ENCODE measurements at regions not wholly inside any gene's neighbourhood (a gene's known extent, or its start where the extent isn't known, plus 50 kb on each side); places are given as distances from the start of the nearest gene placed in this dataset.

DNA sequence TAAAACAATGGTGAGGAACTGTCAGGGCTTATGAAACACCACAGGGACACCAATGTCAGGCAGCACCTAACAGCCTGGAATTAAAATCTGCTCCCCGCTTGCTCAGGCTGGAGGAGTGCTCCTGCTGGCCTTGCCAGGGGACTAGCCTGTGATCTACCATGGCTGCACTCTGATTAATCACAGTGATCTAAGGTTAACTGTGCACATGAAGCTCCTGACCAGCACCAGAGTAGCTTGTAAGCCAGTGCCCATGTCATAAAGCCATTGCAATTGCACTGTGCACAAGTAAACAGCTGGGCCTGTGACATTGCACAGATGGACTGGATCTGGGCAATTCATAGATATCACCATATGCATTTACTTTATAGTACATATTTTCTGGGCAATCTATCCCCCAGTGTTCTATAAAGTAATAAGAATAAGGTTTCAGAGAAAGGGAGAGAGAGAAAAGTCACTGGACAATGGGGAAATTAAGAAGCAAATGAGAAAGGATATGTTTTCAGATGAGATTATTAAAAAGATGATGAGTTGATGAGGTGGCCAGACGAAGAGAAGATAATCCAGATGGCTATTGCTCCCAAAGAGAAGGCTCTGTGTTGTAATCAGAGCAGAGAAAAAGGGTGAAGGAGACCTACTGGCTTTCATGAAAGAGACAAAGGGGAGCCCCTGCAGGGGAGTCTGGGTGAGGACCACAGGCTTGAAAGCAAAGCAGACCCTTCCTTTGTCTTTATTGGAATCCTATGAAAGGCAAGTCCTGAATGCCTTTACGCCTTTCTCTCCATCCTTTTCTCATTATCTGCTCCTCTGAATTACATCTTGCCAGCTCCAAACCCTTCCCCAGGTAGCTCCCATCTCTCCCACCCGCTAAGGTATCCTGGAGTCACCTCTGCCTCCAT lies 145.8 kb downstream of the SLC38A6 start:
- DNase-seq (ENCODE audit: low read depth): no peak
- TF ChIP-seq, protein P1, sequence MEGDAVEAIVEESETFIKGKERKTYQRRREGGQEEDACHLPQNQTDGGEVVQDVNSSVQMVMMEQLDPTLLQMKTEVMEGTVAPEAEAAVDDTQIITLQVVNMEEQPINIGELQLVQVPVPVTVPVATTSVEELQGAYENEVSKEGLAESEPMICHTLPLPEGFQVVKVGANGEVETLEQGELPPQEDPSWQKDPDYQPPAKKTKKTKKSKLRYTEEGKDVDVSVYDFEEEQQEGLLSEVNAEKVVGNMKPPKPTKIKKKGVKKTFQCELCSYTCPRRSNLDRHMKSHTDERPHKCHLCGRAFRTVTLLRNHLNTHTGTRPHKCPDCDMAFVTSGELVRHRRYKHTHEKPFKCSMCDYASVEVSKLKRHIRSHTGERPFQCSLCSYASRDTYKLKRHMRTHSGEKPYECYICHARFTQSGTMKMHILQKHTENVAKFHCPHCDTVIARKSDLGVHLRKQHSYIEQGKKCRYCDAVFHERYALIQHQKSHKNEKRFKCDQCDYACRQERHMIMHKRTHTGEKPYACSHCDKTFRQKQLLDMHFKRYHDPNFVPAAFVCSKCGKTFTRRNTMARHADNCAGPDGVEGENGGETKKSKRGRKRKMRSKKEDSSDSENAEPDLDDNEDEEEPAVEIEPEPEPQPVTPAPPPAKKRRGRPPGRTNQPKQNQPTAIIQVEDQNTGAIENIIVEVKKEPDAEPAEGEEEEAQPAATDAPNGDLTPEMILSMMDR (conservative IDR thresholded peaks at IDR 0.05; ENCODE audit: low read depth, low read length): no peak
- no peak overlapping the region for H3K4me3 ChIP-seq (ENCODE audit: low read depth, low read length)

DNA sequence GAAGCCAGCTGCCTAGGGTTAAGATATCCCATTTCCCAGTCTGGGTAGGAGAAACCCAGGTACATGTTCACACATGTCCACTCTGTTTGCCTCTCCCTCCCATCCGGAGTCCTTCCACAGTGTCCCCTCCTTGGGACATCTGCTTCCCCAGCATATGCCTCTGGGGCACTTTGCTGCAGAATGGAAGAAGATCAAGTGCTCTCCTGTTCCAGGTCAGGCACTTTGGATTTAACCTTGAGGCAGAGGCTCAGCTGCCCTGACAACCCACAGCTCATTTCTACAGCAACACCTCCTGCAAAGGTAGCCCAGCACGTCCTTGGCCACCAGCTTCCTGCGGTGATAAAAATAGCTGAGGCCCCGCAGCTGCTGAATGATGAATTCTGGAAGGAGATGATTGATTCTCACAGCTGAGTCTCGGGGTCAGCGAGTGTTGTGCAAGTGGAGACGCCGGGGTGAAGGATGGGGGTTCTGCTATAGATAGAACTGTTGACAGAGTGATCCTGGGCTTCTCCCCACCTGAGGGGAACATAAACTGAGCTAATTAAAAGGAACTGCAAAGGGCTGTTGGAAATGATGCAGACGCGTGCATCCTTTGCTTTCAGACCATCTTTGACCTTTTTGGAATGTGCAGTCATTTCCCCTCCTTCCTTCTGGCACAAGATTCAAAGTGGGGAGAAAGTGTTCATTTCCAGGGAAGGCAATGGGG lies 145.0 kb downstream of the SLC38A6 start:
- DNase-seq (ENCODE audit: low read depth): peak; percentile 53
- H3K4me3 ChIP-seq (ENCODE audit: low read depth, low read length): no peak overlapping the region
- TF ChIP-seq, protein P1 (conservative IDR thresholded peaks at IDR 0.05; ENCODE audit: low read depth, low read length): no peak

DNA sequence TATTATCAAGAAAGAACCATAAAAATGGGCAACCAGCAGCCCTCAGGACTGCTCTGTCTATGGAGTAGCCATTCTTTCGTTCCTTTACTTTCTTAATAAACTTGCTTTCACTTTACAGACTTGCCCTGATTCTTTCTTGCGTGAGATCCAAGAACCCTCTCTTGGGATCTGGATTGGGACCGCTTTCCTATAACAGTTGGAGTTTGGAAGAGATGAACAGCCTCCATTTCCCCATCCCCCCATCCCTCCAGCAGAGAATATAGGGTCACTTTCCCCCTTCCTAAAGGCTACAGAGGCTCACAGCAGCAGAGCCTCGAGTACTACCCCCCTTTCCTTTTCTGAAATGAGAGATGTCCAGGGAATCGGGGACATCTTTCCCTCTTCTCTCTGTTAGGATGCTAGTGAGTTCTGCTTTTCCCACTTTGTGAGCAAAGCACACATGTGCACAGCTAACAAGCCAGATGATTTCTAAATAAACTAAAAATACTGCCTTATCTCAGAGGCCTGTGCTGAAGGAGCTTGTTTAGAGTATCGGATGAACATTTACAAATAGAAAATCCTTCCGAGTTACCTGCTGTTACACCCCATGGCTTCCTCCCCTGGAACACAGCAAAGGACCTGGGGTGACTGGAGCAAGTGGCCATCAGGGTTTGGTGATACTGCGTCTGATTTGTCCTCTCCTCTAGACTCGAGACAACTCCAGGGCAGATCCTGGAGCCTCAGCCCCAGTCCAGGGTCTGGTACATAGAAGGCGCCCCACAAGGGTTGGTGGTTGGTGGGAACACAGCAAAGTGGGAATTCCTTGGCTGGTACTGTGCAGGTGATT lies 144.2 kb downstream of the SLC38A6 start:
- DNase-seq (ENCODE audit: low read depth): no peak

DNA sequence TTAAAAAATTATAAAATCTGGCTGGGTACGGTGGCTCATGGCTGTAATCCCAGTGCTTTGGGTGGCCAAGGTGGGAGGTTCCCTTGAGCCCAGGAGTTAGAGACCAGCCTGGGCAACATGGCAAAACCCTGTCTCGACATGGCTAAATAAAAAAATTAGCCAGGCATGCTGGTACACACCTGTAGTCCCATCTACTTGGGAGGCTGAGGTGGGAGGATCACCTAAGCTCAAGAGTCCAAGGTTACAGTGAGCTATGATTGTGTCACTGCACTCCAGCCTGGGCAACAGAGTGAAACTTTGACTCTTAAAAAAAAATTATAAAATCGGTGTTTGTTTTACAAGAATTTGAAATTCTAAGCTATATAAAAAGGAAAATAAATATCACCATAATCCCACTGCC lies 141.8 kb downstream of the SLC38A6 start:
- no peak overlapping the region for H3K4me3 ChIP-seq (ENCODE audit: low read depth, low read length)
- no peak for DNase-seq (ENCODE audit: low read depth)
- TF ChIP-seq, protein P1 (conservative IDR thresholded peaks at IDR 0.05; ENCODE audit: low read depth, low read length): no peak

More for the DNA sequence above, 144.2 kb downstream of the SLC38A6 start:
- TF ChIP-seq, protein P1 (conservative IDR thresholded peaks at IDR 0.05; ENCODE audit: low read depth, low read length): no peak
- no peak overlapping the region for H3K4me3 ChIP-seq (ENCODE audit: low read depth, low read length)

DNA sequence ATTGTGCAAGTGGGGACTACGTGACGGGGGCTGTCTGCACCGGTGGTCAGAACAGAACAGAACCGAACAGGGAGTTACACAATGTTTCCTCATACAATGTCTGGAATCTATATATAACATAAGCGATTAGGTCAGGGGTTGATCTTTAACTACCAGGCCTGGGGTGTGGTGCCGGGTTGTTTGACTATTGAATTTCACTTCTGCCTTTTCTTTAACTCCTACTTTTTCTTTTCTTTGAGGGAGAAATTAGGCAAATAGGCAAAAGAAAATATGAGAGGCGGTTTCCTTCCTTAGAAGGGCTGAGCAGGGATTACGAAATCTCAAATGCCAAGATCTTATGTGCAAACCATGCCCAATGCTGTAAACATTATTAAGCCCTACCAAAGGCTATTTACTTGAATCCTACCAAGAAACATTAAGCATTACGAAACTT lies 140.3 kb downstream of the SLC38A6 start:
- H3K4me3 ChIP-seq (ENCODE audit: low read depth, low read length): no peak overlapping the region
- DNase-seq (ENCODE audit: low read depth): no peak
- TF ChIP-seq, protein P1 (conservative IDR thresholded peaks at IDR 0.05; ENCODE audit: low read depth, low read length): no peak

DNA sequence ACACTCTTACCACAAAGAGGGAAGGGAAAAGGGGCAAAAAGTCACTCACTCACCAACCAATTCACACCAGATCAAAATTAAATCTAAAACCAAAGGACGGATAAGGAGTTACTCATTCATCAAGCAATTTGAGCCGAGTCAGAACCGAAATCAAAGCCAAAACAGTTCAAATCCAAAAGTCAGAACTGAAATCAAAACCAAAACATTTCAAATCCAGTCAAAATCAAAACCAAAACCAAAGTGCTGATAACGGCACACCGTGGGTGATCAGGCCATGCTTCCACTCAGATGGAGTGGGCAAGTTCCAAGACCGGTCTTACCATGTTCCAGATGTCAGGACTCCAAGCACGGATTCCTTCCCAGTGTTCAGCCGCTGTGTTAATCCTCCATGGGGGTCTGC lies 139.5 kb downstream of the SLC38A6 start:
- TF ChIP-seq, protein P1 (conservative IDR thresholded peaks at IDR 0.05; ENCODE audit: low read depth, low read length): no peak
- no peak for DNase-seq (ENCODE audit: low read depth)
- no peak overlapping the region for H3K4me3 ChIP-seq (ENCODE audit: low read depth, low read length)
